ENCODE measurements at regions not wholly inside any gene's neighbourhood (a gene's known extent, or its start where the extent isn't known, plus 50 kb on each side); places are given as distances from the start of the nearest gene placed in this dataset.
"Not testable (repeated sequence)": the region's sequence is repeated elsewhere in the genome, so short reads cannot be mapped to it uniquely, and the experiment has no call there.

DNA sequence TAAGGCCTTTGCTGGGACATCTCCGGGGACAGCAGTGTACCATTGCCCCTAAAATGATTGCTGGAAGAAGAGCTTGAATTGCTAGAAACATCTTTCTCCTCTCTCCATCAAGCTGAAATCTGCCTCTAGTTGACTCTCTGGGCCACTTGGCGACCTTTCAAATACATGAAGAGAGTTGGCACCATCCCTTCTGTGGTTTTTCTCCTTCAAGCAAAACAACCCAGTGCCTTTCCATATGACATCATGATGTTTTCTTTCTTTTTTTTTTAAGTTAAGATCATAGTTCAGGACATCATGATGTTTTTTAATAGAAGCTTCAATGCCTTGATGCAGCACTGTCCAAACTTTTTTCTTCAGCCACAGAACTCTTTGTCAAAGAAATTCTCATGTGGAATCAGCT is 144.0 kb upstream of the PTPRG start:
- Histone ChIP-seq H3K36me3 (no peaks in the 10 kb centered on the region), H3K4me3 (no peak overlapping the region), H3K27ac (no peak overlapping the region), H3K27me3 (no peaks in the 10 kb centered on the region), H3K4me1 (ENCODE audit: low read depth) (no peaks in the 10 kb centered on the region), H3K9me3 (ENCODE audit: low read depth) (no peaks in the 10 kb centered on the region)
- DNase-seq (ENCODE audit: low read depth in 1 of 2, low spot score in 1 of 2) = peak in 1 of 2 donors; percentile 67
- TF ChIP-seq, protein P1, sequence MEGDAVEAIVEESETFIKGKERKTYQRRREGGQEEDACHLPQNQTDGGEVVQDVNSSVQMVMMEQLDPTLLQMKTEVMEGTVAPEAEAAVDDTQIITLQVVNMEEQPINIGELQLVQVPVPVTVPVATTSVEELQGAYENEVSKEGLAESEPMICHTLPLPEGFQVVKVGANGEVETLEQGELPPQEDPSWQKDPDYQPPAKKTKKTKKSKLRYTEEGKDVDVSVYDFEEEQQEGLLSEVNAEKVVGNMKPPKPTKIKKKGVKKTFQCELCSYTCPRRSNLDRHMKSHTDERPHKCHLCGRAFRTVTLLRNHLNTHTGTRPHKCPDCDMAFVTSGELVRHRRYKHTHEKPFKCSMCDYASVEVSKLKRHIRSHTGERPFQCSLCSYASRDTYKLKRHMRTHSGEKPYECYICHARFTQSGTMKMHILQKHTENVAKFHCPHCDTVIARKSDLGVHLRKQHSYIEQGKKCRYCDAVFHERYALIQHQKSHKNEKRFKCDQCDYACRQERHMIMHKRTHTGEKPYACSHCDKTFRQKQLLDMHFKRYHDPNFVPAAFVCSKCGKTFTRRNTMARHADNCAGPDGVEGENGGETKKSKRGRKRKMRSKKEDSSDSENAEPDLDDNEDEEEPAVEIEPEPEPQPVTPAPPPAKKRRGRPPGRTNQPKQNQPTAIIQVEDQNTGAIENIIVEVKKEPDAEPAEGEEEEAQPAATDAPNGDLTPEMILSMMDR (IDR thresholded peaks at IDR 0.05; ENCODE audit: low read depth, low read length) = no peak

- TF ChIP-seq, protein P1 (IDR thresholded peaks at IDR 0.05; ENCODE audit: low read depth, low read length) = no peak
- Histone ChIP-seq H3K27me3 (no peaks in the 10 kb centered on the region), H3K9me3 (ENCODE audit: low read depth) (no peaks in the 10 kb centered on the region), H3K27ac (no peak overlapping the region), H3K4me1 (ENCODE audit: low read depth) (peaks cover 13% of the 10 kb centered on the region), H3K4me3 (no peak overlapping the region), H3K36me3 (no peaks in the 10 kb centered on the region)
- DNase-seq (ENCODE audit: low read depth in 1 of 2, low spot score in 1 of 2) = no peak
Measured at GRCh38 chr3:61420136-61420759, 141.1 kb upstream of the PTPRG start.

DNA sequence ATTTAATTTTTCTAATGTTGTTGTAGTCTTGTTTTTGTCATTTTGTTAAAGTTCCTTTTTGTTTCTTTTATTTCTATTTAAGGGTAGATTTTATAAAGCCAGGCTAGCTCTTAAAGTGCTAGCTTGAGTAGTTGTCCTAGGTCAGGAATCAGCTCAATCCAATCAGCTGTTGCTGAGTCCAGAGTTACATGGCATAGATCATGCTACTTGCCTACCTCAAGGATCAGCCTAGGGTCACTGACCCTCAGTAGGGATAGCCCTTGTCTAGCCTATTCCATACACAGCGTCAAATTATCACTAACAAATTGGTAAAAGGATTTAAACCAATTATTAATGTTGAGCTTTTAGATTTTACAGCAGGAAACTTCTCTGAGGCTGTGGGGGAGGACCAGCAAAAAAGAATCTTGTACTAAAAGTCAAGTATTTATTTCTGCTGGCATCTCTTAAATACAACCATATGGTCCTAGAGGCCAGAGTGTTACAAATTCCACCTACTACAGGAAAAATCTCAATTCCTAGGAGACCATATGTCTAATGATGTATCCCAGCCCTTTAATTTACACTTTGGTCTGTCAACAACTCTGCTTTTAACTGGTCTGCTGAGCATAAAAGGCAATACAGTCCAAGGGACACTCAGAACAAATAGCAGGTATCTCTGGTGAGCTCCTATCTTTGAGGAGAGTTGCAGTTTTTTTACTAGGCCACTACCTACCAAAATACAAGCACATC is 138.3 kb upstream of the PTPRG start:
- H3K9me3 ChIP-seq (ENCODE audit: low read depth) = no peaks in the 10 kb centered on the region
- H3K36me3 ChIP-seq = no peaks in the 10 kb centered on the region
- peaks cover 13% of the 10 kb centered on the region for H3K4me1 ChIP-seq (ENCODE audit: low read depth)
- no peaks in the 10 kb centered on the region for H3K27me3 ChIP-seq
- no peak overlapping the region for H3K4me3 ChIP-seq
- TF ChIP-seq, protein P1 (IDR thresholded peaks at IDR 0.05; ENCODE audit: low read depth, low read length) = no peak
- H3K27ac ChIP-seq = peak overlapping the region; percentile 19
- peak in 1 of 2 donors; percentile 34 for DNase-seq (ENCODE audit: low read depth in 1 of 2, low spot score in 1 of 2)

- H3K27ac ChIP-seq = no peak overlapping the region
- no peaks in the 10 kb centered on the region for H3K9me3 ChIP-seq (ENCODE audit: low read depth)
- H3K4me1 ChIP-seq (ENCODE audit: low read depth) = peaks cover 13% of the 10 kb centered on the region
- TF ChIP-seq, protein P1 (IDR thresholded peaks at IDR 0.05; ENCODE audit: low read depth, low read length) = no peak
- no peak for DNase-seq (ENCODE audit: low read depth in 1 of 2, low spot score in 1 of 2)
- H3K27me3 ChIP-seq = no peaks in the 10 kb centered on the region
- H3K36me3 ChIP-seq = no peaks in the 10 kb centered on the region
- H3K4me3 ChIP-seq = no peak overlapping the region
Measured at GRCh38 chr3:61425356-61425755, 136.0 kb upstream of the PTPRG start.

DNA sequence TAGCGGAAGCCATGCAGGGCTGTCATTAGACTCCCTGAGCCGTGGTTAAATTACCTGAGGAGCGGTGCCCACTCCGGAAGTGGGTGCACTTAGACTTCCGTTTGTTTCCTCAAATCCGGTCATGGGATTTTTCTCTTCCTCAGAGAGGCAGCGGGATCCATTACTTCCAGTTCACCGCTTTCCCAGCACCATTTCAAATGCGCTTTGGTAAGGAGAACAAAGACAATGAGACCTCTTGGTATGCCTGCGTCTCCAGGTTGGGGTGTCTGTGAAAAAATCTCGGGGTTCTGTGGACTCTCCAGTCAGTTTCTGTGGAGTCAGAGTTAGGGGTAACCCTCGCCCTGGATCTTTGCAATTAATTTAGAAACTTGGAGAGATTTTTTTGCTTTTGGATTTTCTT is 132.3 kb upstream of the PTPRG start:
- Histone ChIP-seq H3K9me3 (ENCODE audit: low read depth) (no peaks in the 10 kb centered on the region), H3K4me1 (ENCODE audit: low read depth) (no peaks in the 10 kb centered on the region), H3K27ac (no peak overlapping the region), H3K27me3 (no peaks in the 10 kb centered on the region), H3K4me3 (no peak overlapping the region), H3K36me3 (no peaks in the 10 kb centered on the region)
- no peak for DNase-seq (ENCODE audit: low read depth in 1 of 2, low spot score in 1 of 2)
- TF ChIP-seq, protein P1 (IDR thresholded peaks at IDR 0.05; ENCODE audit: low read depth, low read length) = no peak

DNA sequence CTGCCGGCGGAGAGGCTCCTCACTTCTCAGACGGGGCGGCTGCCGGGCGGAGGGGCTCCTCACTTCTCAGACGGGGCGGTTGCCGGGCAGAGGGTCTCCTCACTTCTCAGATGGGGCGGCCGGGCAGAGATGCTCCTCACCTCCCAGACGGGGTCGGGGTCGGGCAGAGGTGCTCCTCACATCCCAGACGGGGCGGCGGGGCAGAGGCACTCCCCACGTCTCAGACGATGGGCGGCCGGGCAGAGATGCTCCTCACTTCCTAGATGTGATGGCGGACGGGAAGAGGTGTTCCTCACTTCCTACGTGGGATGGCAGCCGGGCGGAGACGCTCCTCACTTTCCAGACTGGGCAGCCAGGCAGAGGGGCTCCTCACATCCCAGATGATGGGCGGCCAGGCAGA is 126.5 kb upstream of the PTPRG start:
- not testable (repeated sequence) for H3K4me1 ChIP-seq (ENCODE audit: low read depth); H3K27ac ChIP-seq; H3K27me3 ChIP-seq; H3K9me3 ChIP-seq (ENCODE audit: low read depth); H3K36me3 ChIP-seq; H3K4me3 ChIP-seq; DNase-seq (ENCODE audit: low read depth in 1 of 2, low spot score in 1 of 2)

DNA sequence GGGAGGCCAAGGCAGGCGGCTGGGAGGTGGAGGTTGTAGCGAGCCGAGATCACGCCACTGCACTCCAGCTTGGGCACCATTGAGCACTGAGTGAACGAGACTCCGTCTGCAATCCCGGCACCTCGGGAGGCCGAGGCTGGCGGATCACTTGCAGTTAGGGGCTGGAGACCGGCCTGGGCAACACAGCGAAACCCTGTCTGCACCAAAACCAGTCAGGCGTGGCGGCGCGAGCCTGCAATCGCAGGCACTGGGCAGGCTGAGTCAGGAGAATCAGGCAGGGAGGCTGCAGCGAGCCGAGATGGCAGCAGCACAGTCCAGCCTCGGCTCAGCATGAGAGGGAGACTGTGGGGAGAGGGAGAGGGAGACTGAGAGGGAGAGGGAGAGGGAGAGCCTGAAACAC is 126.0 kb upstream of the PTPRG start:
- H3K27ac ChIP-seq; H3K9me3 ChIP-seq (ENCODE audit: low read depth); H3K36me3 ChIP-seq; DNase-seq (ENCODE audit: low read depth in 1 of 2, low spot score in 1 of 2); H3K4me1 ChIP-seq (ENCODE audit: low read depth); H3K4me3 ChIP-seq; H3K27me3 ChIP-seq: not testable (repeated sequence)

Data from cardiac muscle cell (in vitro differentiated cells and primary cell).